ENCODE measurements at regions not wholly inside any gene's neighbourhood (a gene's known extent, or its start where the extent isn't known, plus 50 kb on each side); places are given as distances from the start of the nearest gene placed in this dataset.

DNA sequence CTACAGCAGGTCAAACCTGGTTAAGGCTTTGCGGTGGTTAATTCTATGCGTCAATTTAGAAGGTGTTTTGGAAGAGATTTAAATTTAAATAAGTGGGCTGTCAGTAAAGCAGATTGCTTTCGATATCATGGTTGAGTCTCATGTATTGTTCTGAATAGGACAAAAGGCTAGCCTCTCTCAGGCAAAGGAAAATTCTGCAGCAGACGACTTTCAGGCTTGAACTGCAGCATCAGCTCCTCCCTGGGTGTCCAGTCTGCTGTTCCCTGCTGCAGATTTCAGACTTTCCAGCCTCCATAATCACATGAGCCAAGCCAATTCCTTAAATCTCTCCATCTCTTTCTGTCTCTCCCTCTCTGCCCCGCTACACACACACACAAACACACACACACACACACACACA is 143.2 kb downstream of the TUSC7 start:
- TF ChIP-seq, protein P1, sequence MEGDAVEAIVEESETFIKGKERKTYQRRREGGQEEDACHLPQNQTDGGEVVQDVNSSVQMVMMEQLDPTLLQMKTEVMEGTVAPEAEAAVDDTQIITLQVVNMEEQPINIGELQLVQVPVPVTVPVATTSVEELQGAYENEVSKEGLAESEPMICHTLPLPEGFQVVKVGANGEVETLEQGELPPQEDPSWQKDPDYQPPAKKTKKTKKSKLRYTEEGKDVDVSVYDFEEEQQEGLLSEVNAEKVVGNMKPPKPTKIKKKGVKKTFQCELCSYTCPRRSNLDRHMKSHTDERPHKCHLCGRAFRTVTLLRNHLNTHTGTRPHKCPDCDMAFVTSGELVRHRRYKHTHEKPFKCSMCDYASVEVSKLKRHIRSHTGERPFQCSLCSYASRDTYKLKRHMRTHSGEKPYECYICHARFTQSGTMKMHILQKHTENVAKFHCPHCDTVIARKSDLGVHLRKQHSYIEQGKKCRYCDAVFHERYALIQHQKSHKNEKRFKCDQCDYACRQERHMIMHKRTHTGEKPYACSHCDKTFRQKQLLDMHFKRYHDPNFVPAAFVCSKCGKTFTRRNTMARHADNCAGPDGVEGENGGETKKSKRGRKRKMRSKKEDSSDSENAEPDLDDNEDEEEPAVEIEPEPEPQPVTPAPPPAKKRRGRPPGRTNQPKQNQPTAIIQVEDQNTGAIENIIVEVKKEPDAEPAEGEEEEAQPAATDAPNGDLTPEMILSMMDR (IDR thresholded peaks at IDR 0.05), result no peak
- no peak for TF ChIP-seq POLR2AphosphoS5 (IDR thresholded peaks at IDR 0.05; ENCODE audit: insufficient read depth in 1 of 2, low read depth in 1 of 2)
- no peak for TF ChIP-seq POLR2A (IDR thresholded peaks at IDR 0.05)
